HG03103 (cell line): ENCODE measurements at regions not wholly inside any gene's neighbourhood (a gene's known extent, or its start where the extent isn't known, plus 50 kb on each side); places are given as distances from the start of the nearest gene placed in this dataset.
"Not testable (repeated sequence)": the region's sequence is repeated elsewhere in the genome, so short reads cannot be mapped to it uniquely, and the experiment has no call there.

ENCODE experiments used
- ATAC-seq: cut with Tn5 transposase; IDR thresholded peaks from one replicate; pipeline ENCODE4 v1.9.1; 2021; ENCODE audit warnings: low read depth; ENCODE audit not compliant: unreplicated experiment

GRCh38 chr7:46043338-46043737 lies 122.3 kb upstream of the IGFBP3 start:
- not testable (repeated sequence) for ATAC-seq

- not testable (repeated sequence) for ATAC-seq
These were observed 118.7 kb upstream of the IGFBP3 start for GRCh38 chr7:46039813-46040212.

- no peak for ATAC-seq
These were observed 114.1 kb upstream of the IGFBP3 start for GRCh38 chr7:46035166-46035565.

- ATAC-seq: no peak
These were observed 113.1 kb upstream of the IGFBP3 start for GRCh38 chr7:46034056-46034768.

GRCh38 chr7:46033592-46033991 lies 112.5 kb upstream of the IGFBP3 start:
- no peak for ATAC-seq

- no peak for ATAC-seq
These were observed 111.9 kb upstream of the IGFBP3 start for GRCh38 chr7:46032942-46033341.

- ATAC-seq: no peak
These were observed 111.3 kb upstream of the IGFBP3 start for GRCh38 chr7:46032353-46032752.

GRCh38 chr7:46029111-46029704 lies 108.1 kb upstream of the IGFBP3 start:
- no peak for ATAC-seq

GRCh38 chr7:46028246-46028645 lies 107.2 kb upstream of the IGFBP3 start:
- no peak for ATAC-seq

- ATAC-seq: no peak
These were observed 105.7 kb upstream of the IGFBP3 start for GRCh38 chr7:46026741-46027140.

GRCh38 chr7:46024263-46024916 lies 103.3 kb upstream of the IGFBP3 start:
- ATAC-seq: no peak

GRCh38 chr7:46022397-46022796 lies 101.3 kb upstream of the IGFBP3 start:
- ATAC-seq: no peak

GRCh38 chr7:46015107-46015868 lies 94.2 kb upstream of the IGFBP3 start:
- no peak for ATAC-seq

GRCh38 chr7:46011501-46011900 lies 90.4 kb upstream of the IGFBP3 start:
- no peak for ATAC-seq

- ATAC-seq: no peak
These were observed 90.0 kb upstream of the IGFBP3 start for GRCh38 chr7:46011059-46011458.

GRCh38 chr7:46009211-46009610 lies 88.1 kb upstream of the IGFBP3 start:
- no peak for ATAC-seq

GRCh38 chr7:46007990-46008643 lies 87.0 kb upstream of the IGFBP3 start:
- ATAC-seq: no peak

GRCh38 chr7:46007194-46007593 lies 86.1 kb upstream of the IGFBP3 start:
- ATAC-seq: no peak

GRCh38 chr7:46006723-46007122 lies 85.7 kb upstream of the IGFBP3 start:
- ATAC-seq: no peak

- ATAC-seq: no peak
These were observed 85.1 kb upstream of the IGFBP3 start for GRCh38 chr7:46006212-46006611.

GRCh38 chr7:46004965-46005364 lies 83.9 kb upstream of the IGFBP3 start:
- no peak for ATAC-seq
